Activated CD8-positive, alpha-beta memory T cell treated with anti-CD3 and anti-CD28 coated beads, Interleukin-2, amount 50 U/mL, for 4 hours (primary cell): ENCODE measurements at regions not wholly inside any gene's neighbourhood (a gene's known extent, or its start where the extent isn't known, plus 50 kb on each side); places are given as distances from the start of the nearest gene placed in this dataset.

Experiments used
- DNase-seq: peaks from one replicate; pipeline ENCODE4 v3.0.0-alpha.2; 2020

- no peak for DNase-seq
Measured at GRCh38 chr10:44787480-44788075, 123.6 kb upstream of the TMEM72 start.

DNA sequence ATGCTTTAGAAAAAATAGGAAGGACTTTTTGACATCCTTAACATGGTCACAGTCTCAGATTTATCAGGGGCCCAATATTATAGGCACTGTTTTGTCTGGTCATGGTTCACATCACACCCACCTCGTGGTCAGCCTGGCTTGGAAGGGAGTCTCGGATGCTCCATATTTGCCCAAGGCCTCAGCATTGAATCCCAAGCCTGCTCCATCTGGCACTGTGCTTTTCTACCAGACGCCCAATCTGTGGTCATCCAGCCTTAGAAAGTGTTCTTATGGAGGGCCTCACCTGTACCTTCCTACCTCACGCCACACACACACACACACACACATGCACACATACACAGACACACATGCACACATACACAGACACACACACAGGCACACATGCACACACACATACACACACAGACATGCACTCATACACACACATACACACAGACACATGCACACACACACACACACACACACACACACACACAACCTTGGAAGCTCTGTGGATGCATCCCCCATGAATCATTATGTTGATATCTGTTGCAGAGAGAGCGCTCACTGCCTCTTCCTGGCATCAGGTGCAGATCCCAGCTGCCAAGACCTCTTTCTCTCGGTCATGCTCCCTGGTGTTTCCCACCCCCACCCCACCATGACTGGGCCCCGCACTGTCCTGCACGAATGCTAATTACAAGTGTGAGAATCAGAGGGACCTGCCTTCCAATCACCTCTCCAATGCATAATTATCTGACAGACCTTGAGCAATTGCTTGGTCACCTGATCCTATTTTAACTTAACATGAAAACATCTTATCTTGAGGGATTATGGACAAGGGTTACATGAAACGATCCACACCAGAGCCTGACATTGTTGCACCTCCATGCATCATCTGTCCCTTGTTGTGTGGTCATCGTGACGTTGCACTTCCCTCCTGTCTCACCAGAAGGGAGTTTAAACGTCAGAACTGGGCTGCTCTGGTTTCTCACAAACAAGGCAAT lies 122.7 kb upstream of the TMEM72 start:
- DNase-seq, result no peak

DNA sequence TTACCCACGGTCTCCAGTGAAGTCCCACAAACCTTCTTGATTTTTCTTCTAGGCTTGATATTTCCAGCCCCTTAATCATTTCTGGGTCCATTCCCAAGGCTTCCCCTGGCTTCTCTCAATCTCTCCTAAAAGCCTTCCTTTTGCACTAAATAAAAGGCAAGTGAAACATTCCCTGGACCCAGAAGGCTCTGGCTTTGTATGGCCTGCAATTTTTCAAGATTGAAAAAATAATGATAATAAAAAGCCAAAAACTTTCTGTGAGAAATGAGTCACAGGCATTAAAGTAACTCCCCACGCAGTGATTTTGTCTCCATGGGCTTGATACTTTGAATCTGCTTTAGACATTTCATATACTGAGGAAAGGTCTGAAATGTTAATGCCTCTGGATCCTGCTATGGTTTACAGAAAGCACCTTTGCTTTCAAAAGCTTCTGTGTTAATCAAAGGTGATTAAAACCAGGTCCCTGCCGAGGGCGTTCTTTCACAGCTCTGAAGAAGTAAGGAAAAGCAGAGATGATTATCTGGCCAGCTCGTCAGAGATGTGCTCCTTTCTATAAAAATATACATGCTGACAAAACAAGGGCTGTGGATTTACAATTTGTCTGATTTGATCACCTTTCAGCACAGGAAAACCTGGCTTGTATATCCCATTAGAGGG lies 118.9 kb upstream of the TMEM72 start:
- DNase-seq, result no peak

- DNase-seq, result no peak
Measured at GRCh38 chr10:44799966-44800365, 111.2 kb upstream of the TMEM72 start.

GRCh38 chr10:44801383-44802327 lies 109.5 kb upstream of the TMEM72 start:
- DNase-seq, result no peak

DNA sequence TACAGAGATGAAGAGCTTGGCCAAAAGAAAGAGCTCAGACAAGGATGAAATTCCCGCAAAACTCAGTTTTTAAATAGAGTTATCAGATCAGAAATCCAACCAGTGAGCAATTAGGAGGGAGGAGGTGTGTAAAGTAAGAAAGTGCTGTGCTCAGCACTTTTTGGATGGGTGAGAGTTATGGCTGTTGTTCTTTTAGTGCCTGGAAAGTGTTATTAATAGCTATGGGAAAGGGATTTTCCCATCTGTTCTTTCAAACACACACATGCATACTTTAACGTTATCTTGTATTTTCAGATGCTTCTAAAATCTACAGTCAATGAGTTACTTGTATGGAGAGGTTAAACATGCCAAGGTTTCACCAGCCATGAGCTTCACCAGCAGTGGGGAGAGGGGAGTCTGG lies 107.3 kb upstream of the TMEM72 start:
- no peak for DNase-seq

DNA sequence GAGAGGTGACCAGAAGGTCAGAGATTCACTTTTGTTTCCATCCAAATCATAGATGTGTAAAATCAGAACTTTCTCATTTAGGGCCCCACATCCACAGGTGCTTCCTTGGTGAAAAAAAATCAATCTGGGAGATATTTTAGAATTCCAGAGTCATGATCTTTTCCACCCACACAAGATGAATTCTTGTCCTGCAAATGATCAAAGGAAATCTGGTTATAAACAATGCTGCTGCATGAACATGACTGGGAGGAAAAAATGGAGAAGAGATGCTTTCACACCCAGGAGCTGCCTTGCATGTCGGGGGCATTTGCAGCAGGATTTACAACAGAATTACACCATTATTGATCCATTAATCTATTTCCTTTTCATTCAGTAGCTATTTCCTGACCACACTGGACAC lies 106.5 kb upstream of the TMEM72 start:
- DNase-seq, result no peak

DNA sequence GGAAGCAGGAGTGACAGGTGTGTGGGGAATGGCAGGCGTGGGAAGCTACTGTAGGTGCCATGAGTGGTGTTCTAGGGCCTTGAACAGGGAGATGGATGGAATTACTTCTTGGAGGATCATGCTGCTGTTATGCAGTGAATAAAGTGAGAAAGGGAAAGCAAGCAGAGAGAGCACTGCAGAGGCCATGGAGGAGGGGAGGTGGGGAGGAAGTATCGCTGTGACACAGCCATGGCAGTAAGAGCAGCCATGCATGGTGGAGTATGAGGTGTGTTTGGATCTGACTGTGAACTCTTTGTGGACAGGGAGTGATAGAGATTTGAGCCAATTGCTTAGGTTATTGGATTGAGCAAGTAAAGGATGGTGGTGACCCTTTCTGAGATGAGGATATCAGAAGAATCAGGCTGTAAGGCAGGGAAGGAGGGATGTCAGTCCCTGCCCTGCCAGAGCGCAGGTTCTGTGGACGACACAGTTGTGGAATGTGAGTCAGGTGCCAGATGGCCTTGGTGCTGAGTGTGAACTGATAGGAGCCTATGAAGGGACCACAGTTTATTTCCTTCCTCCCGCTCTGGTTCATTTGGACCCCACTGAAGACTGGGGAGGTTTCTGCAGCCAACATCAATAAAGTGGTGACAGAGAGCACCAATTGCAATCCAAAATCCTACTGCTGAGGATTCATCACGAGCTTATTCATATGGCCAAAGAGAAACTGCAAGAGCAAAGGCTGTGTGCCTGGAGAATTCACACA lies 105.5 kb upstream of the TMEM72 start:
- DNase-seq, result no peak

- no peak for DNase-seq
Measured at GRCh38 chr10:44806950-44807349, 104.2 kb upstream of the TMEM72 start.

GRCh38 chr10:44807451-44807850 lies 103.7 kb upstream of the TMEM72 start:
- no peak for DNase-seq

- DNase-seq, result no peak
Measured at GRCh38 chr10:44809647-44810046, 101.5 kb upstream of the TMEM72 start.

DNA sequence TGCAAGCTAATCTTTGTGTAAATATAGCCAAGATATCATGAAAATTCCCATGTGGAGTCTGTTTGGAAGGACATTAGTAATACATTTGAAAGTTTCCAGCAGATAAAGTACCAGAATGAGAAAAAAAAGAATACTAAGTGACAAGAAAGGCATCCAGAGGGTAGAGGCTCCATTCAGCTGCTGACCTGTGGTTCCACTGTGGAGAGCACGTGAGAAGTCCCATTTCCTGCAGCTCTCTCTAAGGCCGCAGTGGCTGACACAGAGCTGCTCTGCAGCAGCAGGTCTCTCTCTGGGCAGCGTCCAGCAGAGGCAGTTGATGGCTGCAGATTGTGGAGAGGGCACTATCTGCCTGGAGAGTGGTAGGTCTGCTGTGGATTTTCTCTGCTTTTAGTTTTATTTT lies 100.1 kb upstream of the TMEM72 start:
- no peak for DNase-seq

GRCh38 chr10:44813201-44813600 lies 97.9 kb upstream of the TMEM72 start:
- DNase-seq, result no peak

DNA sequence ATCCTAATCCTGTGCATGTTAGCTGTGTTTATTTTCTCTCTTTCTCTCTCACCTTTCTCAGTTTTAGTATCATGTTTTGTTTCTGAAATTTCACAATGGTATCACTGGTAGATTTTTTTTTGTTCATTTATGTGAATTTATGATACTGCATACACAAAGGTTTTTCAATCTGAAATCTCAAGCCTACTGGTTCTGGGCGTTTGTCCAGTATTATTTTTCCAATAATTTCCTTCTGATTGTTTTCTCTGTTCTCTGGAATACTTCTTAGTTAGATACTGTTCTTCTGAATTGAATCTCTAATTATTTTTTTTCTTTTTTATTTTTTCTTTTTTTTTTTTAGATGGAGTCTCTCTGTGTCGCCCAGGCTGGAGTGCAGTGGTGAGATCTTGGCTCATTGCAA lies 96.2 kb upstream of the TMEM72 start:
- DNase-seq, result no peak

DNA sequence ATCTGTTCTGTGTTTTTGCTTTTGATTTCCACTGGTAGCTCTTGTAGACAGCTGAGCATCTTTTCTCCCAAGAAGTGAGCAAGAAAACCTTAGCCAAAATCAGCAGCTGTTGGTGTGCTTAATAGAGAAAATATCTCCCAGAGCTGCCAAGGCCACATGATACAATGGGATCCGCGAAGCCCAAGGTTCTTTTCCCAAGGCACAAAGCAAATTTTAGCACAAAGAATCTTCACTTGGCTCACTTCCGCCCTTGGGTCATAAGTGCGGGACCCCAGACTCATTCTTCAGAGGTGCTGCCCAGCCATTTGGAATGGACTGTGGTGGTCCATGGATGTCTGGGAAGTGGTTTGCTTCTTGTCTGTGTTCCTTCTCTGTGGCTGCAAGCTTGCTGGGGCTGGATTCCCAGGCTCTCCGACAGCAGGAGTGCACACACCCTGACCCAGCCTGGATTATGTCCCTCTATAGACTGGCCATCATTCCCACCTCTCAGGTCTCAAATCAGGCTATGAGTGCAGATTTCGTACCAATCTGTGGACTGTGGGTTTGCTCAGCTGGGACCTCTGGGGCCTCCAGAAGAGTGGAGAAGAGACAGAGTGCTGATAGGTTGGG lies 93.0 kb upstream of the TMEM72 start:
- DNase-seq, result no peak

DNA sequence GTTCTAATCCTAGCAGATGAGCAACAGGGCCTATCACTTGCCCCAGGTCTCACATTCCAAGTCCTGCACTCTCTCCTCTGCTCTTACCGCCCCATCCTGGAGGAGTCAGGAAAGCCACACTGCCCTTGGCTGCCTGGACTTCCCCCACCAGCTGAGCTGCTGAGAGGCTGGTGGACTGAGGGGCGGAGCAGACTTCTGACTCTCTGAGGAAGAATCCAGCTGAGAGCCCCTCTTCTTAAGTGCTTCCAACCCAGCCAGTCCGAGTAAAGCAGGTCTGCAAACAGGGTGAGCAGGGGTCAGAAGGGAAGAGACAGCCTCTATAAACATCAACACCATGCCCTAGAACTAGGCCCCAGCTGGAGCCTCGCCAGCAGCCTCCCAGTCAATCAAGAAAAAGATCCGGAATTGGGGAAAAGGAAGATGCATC lies 92.4 kb upstream of the TMEM72 start:
- no peak for DNase-seq

- no peak for DNase-seq
Measured at GRCh38 chr10:44820094-44820493, 91.0 kb upstream of the TMEM72 start.

- no peak for DNase-seq
Measured at GRCh38 chr10:44821290-44821689, 89.8 kb upstream of the TMEM72 start.

- no peak for DNase-seq
Measured at GRCh38 chr10:44822349-44822748, 88.8 kb upstream of the TMEM72 start.

GRCh38 chr10:44822966-44823365 lies 88.2 kb upstream of the TMEM72 start:
- no peak for DNase-seq

- no peak for DNase-seq
Measured at GRCh38 chr10:44824607-44825006, 86.5 kb upstream of the TMEM72 start.
